ENCODE measurements at regions not wholly inside any gene's neighbourhood (a gene's known extent, or its start where the extent isn't known, plus 50 kb on each side); places are given as distances from the start of the nearest gene placed in this dataset.
A peak's percentile ranks its signal among the peaks of the same experiment; 100 is the strongest.

GRCh38 chr1:199723250-199723956 is 304.1 kb upstream of the NR5A2 start:
- DNase-seq, result no peak

DNA sequence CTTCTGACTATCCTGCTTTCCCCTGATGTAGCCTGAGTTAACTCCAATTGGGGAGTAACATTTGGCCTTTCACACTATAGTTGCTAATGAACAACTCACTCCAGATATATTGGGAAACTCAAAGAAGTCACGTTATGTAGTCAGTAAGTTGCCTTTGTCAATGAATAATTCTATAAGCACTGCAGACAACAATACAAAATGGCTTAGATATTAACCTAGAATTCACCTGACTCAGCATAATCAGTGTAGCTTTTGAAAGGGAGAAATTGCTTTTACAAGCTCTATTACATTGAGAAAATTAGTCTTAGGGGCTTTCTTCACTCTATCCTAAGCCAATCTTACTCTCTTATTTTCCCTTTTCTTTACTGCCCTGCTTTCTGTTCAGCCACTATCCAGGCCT is 303.5 kb upstream of the NR5A2 start:
- DNase-seq, result no peak

DNA sequence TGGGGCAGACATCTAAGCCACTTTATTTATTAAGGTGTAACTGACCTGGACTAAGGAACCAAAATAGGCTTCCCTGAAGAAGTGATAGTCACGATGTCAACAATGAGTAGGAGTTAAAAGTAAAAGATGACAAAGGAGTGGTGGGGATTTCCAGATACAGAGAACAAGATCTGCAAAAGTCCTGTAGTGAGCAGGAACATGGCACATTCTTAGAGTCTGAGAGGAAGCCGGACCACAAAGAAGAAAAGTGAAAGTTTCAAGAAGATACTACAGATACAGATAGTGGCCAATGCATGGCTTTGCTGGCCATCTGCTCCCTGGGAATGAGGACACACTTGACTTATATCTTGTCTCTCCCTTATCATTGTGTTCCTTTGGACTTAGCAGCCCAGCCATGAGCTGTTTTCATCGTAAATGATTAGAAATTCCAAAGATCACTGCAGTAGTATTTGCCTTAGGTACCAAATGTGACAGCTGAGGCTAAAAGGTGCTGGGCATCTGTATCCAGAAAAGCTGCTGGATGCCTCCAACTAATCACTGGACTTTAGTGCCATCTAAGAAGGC is 302.4 kb upstream of the NR5A2 start:
- no peak for DNase-seq

DNA sequence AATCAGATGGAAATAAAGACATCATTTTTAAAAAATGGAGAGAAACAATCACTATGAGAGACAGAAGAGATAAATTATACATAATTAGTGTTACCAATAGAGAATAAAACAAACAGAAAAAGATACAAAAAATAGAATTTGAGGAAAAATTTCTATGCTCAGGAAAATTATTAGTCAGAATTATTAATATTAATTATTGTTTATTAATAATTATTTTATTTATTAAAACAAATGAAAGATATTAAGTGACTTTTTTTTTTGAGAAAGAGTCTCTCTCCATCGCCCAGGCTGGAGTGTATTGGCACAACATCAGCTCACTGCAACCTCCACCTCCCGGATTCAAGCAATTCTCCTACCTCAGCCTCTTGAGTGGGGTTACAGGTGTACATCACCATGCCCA is 299.8 kb upstream of the NR5A2 start:
- no peak for DNase-seq

DNA sequence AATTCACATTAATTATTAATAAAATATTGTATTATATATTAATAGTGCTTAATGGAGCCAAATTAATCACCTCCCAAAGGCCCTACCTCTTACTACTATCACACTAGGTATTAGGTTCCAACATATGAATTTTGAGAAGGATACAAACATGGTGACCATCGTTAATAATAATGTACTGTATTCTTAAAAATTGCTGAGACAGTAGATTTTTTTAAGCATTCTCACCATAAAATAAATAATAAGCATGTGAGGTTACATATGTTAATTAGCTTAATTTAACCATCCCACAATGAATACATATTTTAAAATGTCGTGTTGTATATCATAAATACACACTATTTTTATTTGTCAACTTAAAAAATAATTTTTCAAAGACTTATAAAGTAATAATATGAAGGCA is 299.2 kb upstream of the NR5A2 start:
- no peak for DNase-seq

GRCh38 chr1:199733125-199733524 is 294.4 kb upstream of the NR5A2 start:
- DNase-seq, result no peak

DNA sequence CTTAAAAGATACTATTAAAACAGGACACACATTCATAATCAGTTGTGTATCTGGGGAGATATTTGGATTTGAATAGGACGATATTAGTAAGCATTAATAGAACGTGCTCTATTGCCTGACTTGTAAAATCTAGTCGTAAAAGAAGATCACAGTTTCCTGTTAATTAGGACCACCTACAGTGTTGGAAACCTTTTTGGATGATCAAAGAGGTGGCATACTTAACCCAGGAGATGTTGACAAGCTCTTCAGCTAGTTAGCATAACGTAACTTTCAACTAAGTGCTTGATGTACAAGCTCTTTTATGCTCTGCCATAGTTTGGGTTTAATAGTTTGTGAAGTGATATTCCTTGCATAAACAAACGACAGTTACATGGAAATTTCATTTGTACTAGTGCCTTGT is 293.3 kb upstream of the NR5A2 start:
- DNase-seq, result no peak

DNA sequence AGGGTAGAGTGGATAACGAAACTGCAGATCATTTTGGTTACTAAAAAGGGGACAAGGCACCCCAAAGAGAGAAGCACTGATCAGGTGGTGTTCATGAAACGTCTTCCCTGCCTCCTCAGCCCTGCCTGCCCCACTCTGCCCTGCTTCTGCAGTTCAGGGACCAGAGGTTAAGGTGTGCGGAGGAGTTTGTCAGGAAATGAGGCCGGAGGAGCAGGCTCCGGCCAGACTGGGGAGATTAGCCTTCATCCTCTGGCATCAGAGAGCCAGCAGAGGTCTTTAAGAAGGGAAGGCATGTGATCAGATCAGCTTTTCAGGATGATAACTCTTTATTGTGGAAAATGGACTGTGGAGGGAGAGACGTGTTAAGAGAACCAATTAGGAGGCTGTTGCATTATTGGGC is 291.9 kb upstream of the NR5A2 start:
- no peak for DNase-seq

GRCh38 chr1:199736646-199737045 is 290.9 kb upstream of the NR5A2 start:
- no peak for DNase-seq

DNA sequence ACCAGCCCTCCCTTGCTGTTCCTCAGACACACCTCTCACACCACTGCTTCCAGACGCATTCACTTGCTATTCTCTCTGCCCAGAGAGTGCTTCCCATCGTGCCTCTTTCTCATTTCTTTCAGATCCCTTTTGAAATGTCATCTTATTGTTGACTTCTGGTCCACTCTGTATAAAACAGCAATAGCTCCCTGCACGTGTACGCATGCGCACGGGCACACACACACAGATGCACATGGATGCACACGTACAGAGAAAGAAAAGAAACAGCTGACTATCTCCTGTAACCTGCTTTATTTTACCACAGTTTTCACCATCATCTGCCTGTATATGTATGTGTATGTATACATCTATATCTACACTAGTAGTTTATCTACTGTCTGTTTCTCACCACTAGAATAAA is 285.9 kb upstream of the NR5A2 start:
- no peak for DNase-seq

DNA sequence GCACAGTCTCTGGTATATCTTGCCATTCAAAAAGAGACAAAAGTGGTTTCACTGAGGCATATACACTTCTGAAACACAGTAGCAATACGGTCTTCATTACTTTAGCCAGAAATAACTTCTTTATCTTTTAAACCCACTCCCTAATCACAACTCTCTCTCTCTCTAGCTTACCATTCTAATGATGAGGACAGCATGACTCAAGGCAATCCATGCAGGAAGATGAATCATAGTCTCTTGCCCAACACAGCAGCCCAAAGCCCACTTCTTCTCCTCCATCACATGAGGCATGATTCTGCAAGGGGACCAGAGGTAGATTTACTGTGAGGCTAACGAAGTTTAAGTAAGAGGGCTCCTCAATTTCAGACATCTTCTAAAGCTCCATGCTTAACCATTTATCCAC is 285.0 kb upstream of the NR5A2 start:
- no peak for DNase-seq

- DNase-seq, result no peak
Observed at GRCh38 chr1:199743227-199743626, 284.3 kb upstream of the NR5A2 start.

DNA sequence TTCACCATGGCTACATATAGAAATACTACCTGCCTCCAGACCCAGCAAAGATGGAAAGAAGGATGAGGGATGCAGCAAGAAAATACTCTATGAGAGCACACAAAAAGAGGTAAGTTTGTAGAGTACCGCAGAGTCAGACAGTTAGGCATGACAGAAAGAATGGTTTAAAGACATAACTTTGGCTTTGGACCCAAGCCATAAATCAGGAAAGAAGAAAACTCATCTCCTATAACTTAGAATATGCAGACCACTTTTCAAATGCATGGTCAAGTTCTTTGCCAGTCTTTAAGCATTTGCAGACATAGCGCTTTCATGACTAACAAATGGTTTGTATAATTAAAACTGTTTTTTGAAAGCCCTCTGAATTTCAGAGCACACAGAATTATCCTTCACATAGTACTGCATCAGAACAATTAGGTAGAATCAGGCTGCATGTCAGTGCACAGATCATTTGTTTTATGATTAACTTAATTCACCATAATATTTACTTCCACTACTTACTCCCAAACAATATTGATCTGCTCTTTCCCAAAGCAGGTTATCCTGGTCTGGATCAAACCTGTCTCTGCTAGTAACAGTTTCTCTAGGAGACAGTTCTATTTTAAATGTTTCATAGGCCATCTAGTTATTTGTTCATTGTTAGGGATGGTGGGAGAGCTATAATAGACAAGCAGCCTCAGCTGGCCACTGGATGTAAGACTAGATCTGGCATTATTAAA is 280.7 kb upstream of the NR5A2 start:
- DNase-seq, result no peak

DNA sequence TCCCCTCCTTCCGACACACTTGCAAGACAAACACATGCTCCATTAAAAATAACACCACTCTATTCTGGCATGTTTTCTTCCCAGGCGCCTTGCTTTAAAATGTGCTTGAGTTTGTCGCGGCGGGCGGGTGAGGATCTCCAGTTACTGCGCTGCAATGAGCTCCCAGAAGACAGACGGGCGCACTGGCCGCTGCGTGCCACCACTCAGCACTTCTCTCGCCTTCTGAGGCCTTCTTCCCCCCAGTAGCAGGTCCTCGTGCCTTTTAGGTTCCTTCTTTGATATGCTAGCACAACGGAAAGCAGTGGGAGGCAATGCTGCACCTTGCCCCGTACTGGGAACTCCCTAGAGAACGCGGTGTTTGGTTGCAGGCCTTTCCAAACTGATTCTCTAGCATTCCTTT is 279.5 kb upstream of the NR5A2 start:
- DNase-seq, result peak; percentile 47

GRCh38 chr1:199751506-199751905 is 276.0 kb upstream of the NR5A2 start:
- no peak for DNase-seq

DNA sequence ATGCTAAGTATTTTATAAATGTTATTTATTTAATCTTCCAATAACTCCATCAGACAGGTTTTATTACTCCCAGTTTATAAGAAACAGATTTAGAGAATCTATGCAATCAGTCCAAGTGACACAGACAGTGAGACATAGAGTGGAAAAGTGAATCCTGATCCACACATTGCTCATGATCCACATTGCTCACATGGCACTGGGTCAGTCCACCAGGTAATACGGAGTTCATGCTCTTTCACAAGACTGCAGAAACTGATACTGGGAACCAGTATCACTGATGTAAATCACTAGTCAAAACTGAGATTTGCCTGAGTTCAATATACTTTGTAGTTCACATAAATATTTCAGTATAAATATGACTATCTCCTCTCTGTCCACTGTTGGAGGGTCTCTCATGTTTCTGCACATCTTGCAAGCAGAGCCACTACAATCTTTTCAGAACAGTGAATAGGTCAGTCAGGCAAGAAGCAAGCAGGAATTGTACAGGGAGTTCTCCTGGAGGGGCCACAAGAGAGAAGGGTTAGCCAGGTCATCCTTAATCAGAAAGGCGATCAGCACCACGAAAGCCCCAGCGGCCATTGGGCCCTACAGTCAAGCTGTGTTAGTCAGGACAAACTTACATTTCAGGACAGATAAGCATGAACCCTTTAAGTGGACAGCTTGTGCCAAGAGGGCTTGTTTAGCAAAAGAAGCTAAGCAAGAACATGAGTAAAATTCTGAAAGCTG is 275.4 kb upstream of the NR5A2 start:
- no peak for DNase-seq

- DNase-seq, result no peak
Observed at GRCh38 chr1:199752688-199753027, 274.9 kb upstream of the NR5A2 start.

DNA sequence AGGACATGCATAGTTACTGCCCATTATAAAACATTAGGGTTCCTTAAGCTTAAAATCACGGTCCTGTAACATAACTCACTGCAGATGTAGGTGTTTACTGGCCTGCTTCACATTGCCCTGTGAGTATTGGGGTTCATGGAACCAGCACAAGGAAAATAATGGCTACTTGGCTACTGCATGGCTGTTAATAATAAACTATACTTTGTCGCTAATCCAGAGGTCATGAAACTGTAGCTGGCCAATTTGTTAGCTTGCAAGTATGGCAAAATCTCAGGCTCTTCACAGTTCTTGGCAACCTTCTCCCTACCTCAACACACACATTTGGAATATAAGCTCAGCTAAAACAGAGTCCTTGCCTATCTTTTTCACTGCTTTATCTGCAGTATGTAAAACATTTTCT is 274.0 kb upstream of the NR5A2 start:
- no peak for DNase-seq

- DNase-seq, result no peak
Observed at GRCh38 chr1:199756066-199756465, 271.4 kb upstream of the NR5A2 start.

GRCh38 chr1:199758626-199759255 is 268.8 kb upstream of the NR5A2 start:
- DNase-seq, result no peak

DNA sequence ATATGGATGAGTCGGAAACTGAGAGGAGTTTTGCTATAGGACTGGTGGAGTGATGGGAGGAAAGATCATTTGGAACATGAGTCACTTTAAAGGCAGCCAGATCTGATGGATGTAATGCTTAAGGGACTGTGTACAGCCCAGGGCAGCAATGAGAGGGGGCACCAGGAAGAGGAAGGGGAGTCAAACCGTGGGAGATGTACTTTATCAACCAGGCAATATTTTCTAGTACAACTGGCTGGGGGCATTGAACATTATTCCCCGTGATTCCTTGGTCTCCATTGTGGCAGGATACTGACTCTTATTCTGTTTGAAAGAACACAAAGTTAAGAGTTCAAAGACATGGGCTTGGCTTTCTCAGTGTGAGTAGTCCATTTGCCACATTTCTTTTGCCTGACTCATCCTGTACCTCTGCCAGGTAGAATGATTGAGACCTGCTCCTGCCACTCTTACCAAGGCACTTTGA is 268.2 kb upstream of the NR5A2 start:
- DNase-seq, result no peak

DNA sequence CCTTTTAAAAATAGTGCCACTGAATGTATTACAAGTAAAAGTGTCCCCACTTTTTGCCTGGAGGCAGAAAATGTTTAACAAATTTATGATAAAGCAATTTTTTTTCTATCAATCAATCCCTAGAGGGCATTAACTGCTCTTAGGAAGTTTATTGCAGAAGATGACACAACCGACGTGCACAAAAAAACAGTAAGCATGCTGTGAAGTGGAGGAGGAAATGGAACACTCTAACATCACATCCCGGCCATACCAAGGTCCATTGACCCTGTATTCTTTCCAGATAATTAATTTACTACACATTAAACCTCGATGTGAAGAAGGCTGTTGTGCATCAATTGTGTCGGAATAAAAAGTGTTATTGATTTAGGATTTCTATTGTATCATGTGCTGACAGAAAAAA is 264.9 kb upstream of the NR5A2 start:
- DNase-seq, result no peak

DNA sequence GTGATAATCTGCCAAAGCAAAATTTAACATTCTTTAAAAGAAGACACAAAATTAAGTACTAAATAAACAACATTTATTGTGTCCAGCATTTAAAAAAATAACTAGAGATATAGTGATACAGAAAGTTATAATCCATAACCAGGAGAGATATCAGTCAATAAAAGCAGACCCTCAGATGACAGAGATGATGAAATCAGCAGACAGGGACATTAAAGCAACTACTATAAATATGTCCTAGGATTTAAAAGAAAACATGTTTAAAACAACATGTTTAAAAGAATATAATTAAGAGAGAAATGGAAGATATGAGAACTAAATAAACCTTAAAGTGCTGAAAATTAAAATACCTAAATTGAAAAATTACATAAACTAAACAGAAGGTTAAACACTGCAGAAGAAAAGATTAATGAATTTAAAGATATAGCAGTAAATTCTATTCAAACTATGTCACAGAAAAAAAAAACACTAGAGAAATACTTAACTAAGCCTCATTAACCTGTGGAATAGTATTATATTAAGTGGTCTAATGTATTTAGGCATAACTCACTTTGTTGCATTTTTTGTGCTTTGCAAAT is 261.2 kb upstream of the NR5A2 start:
- DNase-seq, result no peak
